OCI-LY3 (cell line): ENCODE measurements at regions not wholly inside any gene's neighbourhood (a gene's known extent, or its start where the extent isn't known, plus 50 kb on each side); places are given as distances from the start of the nearest gene placed in this dataset.

Experiments used
- CTCF ChIP-seq: fragments of 200-600, 300-600 bp; sonication (generic); IDR thresholded peaks from 2 replicates; pipeline ENCODE4 v1.5.1; 2014; ENCODE audit warnings: antibody characterized with exemption, low read length, low read depth
- EZH2phosphoT487 ChIP-seq: fragments of 200-600 bp; shearing (Covaris generic); IDR thresholded peaks from 2 replicates; pipeline ENCODE4 v1.6.1; 2018; ENCODE audit warnings: antibody characterized with exemption, mixed run types, low read depth

GRCh38 chr16:66120656-66121055 lies 245.8 kb upstream of the CDH5 start:
- TF ChIP-seq CTCF, result no peak
- TF ChIP-seq EZH2phosphoT487, result no peak
